ENCODE measurements at regions not wholly inside any gene's neighbourhood (a gene's known extent, or its start where the extent isn't known, plus 50 kb on each side); places are given as distances from the start of the nearest gene placed in this dataset.

- TF ChIP-seq SIN3A (IDR thresholded peaks at IDR 0.05; ENCODE audit: borderline replicate concordance, insufficient read depth, low read length) (no peak), FOXP2 (optimal IDR thresholded peaks at IDR 0.05; ENCODE audit: borderline replicate concordance, extremely low read depth, extremely low read length, insufficient read depth) (no peak)
Observed at GRCh38 chr20:58097943-58098342, 130.5 kb downstream of the ANKRD60 start.
